ENCODE measurements at regions not wholly inside any gene's neighbourhood (a gene's known extent, or its start where the extent isn't known, plus 50 kb on each side); places are given as distances from the start of the nearest gene placed in this dataset.

- H3K4me1 Mint-ChIP-seq, result peaks cover 0 to 8% (median 0%) of the 10 kb centered on the region in 7 donors
- Histone ChIP-seq H3K9me3 (ENCODE audit: control insufficient read depth in 2 of 3, low read length in 3 of 3) (no peaks in the 10 kb centered on the region), H3K36me3 (ENCODE audit: control insufficient read depth in 2 of 3, insufficient read depth in 3 of 3, low read length in 3 of 3) (no peaks in the 10 kb centered on the region), H3K27me3 (ENCODE audit: control insufficient read depth in 2 of 2, insufficient read depth in 2 of 2, low read length in 2 of 2) (no peaks in the 10 kb centered on the region), H3K4me1 (ENCODE audit: control insufficient read depth in 2 of 2, insufficient read depth in 2 of 2, low read length in 2 of 2) (no peaks in the 10 kb centered on the region), H3K27ac (ENCODE audit: low read depth, low read length) (no peak overlapping the region), H3K4me3 (ENCODE audit: low read length) (no peak overlapping the region)
- no peak overlapping the region for H3K4me3 Mint-ChIP-seq
- DNase-seq, result no peak
- no peak overlapping the region for H3K27ac Mint-ChIP-seq
- intact Hi-C loops (cut with micrococcal nuclease), result no loop called here
- peaks cover 0 to 7% (median 0%) of the 10 kb centered on the region in 5 donors for H3K36me3 Mint-ChIP-seq
- POLR2A ChIA-PET, result no interaction called here
- no peak for ATAC-seq
- peaks cover 0 to 5% (median 0%) of the 10 kb centered on the region in 5 donors for H3K27me3 Mint-ChIP-seq
- peaks cover 0 to 14% (median 0%) of the 10 kb centered on the region in 11 donors for H3K9me3 Mint-ChIP-seq
- CTCF ChIA-PET, result no interaction called here
Observed at GRCh38 chr5:82525626-82526025, 247.5 kb upstream of the RPS23 start.

GRCh38 chr5:82523633-82524032 lies 245.5 kb upstream of the RPS23 start:
- H3K4me3 Mint-ChIP-seq, result no peak overlapping the region
- peaks cover 0 to 5% (median 0%) of the 10 kb centered on the region in 5 donors for H3K27me3 Mint-ChIP-seq
- intact Hi-C loops (cut with micrococcal nuclease), result no loop called here
- H3K36me3 Mint-ChIP-seq, result peaks cover 0 to 9% (median 0%) of the 10 kb centered on the region in 5 donors
- H3K27ac ChIP-seq (ENCODE audit: low read depth, low read length), result no peak overlapping the region
- H3K27ac Mint-ChIP-seq, result no peak overlapping the region
- no peaks in the 10 kb centered on the region for H3K27me3 ChIP-seq (ENCODE audit: control insufficient read depth in 2 of 2, insufficient read depth in 2 of 2, low read length in 2 of 2)
- POLR2A ChIA-PET, result no interaction called here
- no peak for ATAC-seq
- H3K36me3 ChIP-seq (ENCODE audit: control insufficient read depth in 2 of 3, insufficient read depth in 3 of 3, low read length in 3 of 3), result no peaks in the 10 kb centered on the region
- H3K4me1 Mint-ChIP-seq, result peaks cover 0 to 8% (median 0%) of the 10 kb centered on the region in 7 donors
- no peaks in the 10 kb centered on the region for H3K9me3 ChIP-seq (ENCODE audit: control insufficient read depth in 2 of 3, low read length in 3 of 3)
- CTCF ChIA-PET, result no interaction called here
- no peaks in the 10 kb centered on the region for H3K4me1 ChIP-seq (ENCODE audit: control insufficient read depth in 2 of 2, insufficient read depth in 2 of 2, low read length in 2 of 2)
- H3K9me3 Mint-ChIP-seq, result peaks cover 0 to 13% (median 0%) of the 10 kb centered on the region in 11 donors
- H3K4me3 ChIP-seq (ENCODE audit: low read length), result no peak overlapping the region
- no peak for DNase-seq

- peaks cover 0 to 4% (median 0%) of the 10 kb centered on the region in 5 donors for H3K36me3 Mint-ChIP-seq
- H3K4me3 Mint-ChIP-seq, result no peak overlapping the region
- H3K27ac ChIP-seq (ENCODE audit: low read depth, low read length), result no peak overlapping the region
- H3K27me3 Mint-ChIP-seq, result peaks cover 0 to 5% (median under 1%) of the 10 kb centered on the region in 5 donors
- POLR2A ChIA-PET, result no interaction called here
- no peaks in the 10 kb centered on the region for H3K36me3 ChIP-seq (ENCODE audit: control insufficient read depth in 2 of 3, insufficient read depth in 3 of 3, low read length in 3 of 3)
- no peaks in the 10 kb centered on the region for H3K27me3 ChIP-seq (ENCODE audit: control insufficient read depth in 2 of 2, insufficient read depth in 2 of 2, low read length in 2 of 2)
- DNase-seq (no peak), ATAC-seq (no peak)
- no peak overlapping the region for H3K4me3 ChIP-seq (ENCODE audit: low read length)
- H3K9me3 Mint-ChIP-seq, result peaks cover 0 to 8% (median 0%) of the 10 kb centered on the region in 11 donors
- H3K4me1 ChIP-seq (ENCODE audit: control insufficient read depth in 2 of 2, insufficient read depth in 2 of 2, low read length in 2 of 2), result no peaks in the 10 kb centered on the region
- H3K9me3 ChIP-seq (ENCODE audit: control insufficient read depth in 2 of 3, low read length in 3 of 3), result no peaks in the 10 kb centered on the region
- H3K27ac Mint-ChIP-seq, result no peak overlapping the region
- CTCF ChIA-PET, result interaction anchor here (0.6 kb wide), 1 partner anchor 174 kb away, joined by 3 read pairs; no protein-coding TSS in a partner anchor
- intact Hi-C loops (cut with micrococcal nuclease), result no loop called here
- H3K4me1 Mint-ChIP-seq, result peaks cover 0 to 8% (median 0%) of the 10 kb centered on the region in 7 donors
Observed at GRCh38 chr5:82522897-82523296, 244.7 kb upstream of the RPS23 start.

GRCh38 chr5:82521431-82522051 lies 243.4 kb upstream of the RPS23 start:
- H3K36me3 Mint-ChIP-seq, result peaks cover 0 to 4% (median 0%) of the 10 kb centered on the region in 5 donors
- CTCF ChIA-PET, result no interaction called here
- H3K36me3 ChIP-seq (ENCODE audit: control insufficient read depth in 2 of 3, insufficient read depth in 3 of 3, low read length in 3 of 3), result no peaks in the 10 kb centered on the region
- H3K4me3 ChIP-seq (ENCODE audit: low read length), result no peak overlapping the region
- POLR2A ChIA-PET, result no interaction called here
- no peak overlapping the region for H3K4me3 Mint-ChIP-seq
- no peaks in the 10 kb centered on the region for H3K4me1 ChIP-seq (ENCODE audit: control insufficient read depth in 2 of 2, insufficient read depth in 2 of 2, low read length in 2 of 2)
- DNase-seq (no peak), ATAC-seq (no peak)
- H3K27me3 ChIP-seq (ENCODE audit: control insufficient read depth in 2 of 2, insufficient read depth in 2 of 2, low read length in 2 of 2), result no peaks in the 10 kb centered on the region
- peaks cover 0 to 5% (median 2%) of the 10 kb centered on the region in 5 donors for H3K27me3 Mint-ChIP-seq
- intact Hi-C loops (cut with micrococcal nuclease), result no loop called here
- H3K4me1 Mint-ChIP-seq, result peaks cover 0 to 5% (median 0%) of the 10 kb centered on the region in 7 donors
- H3K27ac ChIP-seq (ENCODE audit: low read depth, low read length), result no peak overlapping the region
- peaks cover 0 to 8% (median 0%) of the 10 kb centered on the region in 11 donors for H3K9me3 Mint-ChIP-seq
- no peaks in the 10 kb centered on the region for H3K9me3 ChIP-seq (ENCODE audit: control insufficient read depth in 2 of 3, low read length in 3 of 3)
- H3K27ac Mint-ChIP-seq, result no peak overlapping the region

GRCh38 chr5:82519558-82519957 lies 241.4 kb upstream of the RPS23 start:
- no peaks in the 10 kb centered on the region for H3K9me3 ChIP-seq (ENCODE audit: control insufficient read depth in 2 of 3, low read length in 3 of 3)
- intact Hi-C loops (cut with micrococcal nuclease), result no loop called here
- H3K27me3 Mint-ChIP-seq, result peaks cover 0 to 5% (median 5%) of the 10 kb centered on the region in 5 donors
- no peaks in the 10 kb centered on the region for H3K4me1 ChIP-seq (ENCODE audit: control insufficient read depth in 2 of 2, insufficient read depth in 2 of 2, low read length in 2 of 2)
- no peak overlapping the region for H3K4me3 Mint-ChIP-seq
- H3K27ac ChIP-seq (ENCODE audit: low read depth, low read length), result no peak overlapping the region
- H3K4me3 ChIP-seq (ENCODE audit: low read length), result no peak overlapping the region
- DNase-seq, result no peak
- no peaks in the 10 kb centered on the region for H3K36me3 ChIP-seq (ENCODE audit: control insufficient read depth in 2 of 3, insufficient read depth in 3 of 3, low read length in 3 of 3)
- peaks cover 0 to 3% (median 0%) of the 10 kb centered on the region in 7 donors for H3K4me1 Mint-ChIP-seq
- ChIA-PET POLR2A (no interaction called here), CTCF (no interaction called here)
- H3K27ac Mint-ChIP-seq, result no peak overlapping the region
- peaks cover 0 to 2% (median 0%) of the 10 kb centered on the region in 5 donors for H3K36me3 Mint-ChIP-seq
- peaks cover 0 to 3% (median 0%) of the 10 kb centered on the region in 11 donors for H3K9me3 Mint-ChIP-seq
- no peak for ATAC-seq
- H3K27me3 ChIP-seq (ENCODE audit: control insufficient read depth in 2 of 2, insufficient read depth in 2 of 2, low read length in 2 of 2), result no peaks in the 10 kb centered on the region

GRCh38 chr5:82517544-82518075 lies 239.5 kb upstream of the RPS23 start:
- intact Hi-C loops (cut with micrococcal nuclease), result no loop called here
- Mint-ChIP-seq H3K9me3 (peaks cover 0 to 4% (median 0%) of the 10 kb centered on the region in 11 donors), H3K36me3 (peaks cover 0 to 2% (median 0%) of the 10 kb centered on the region in 5 donors), H3K27ac (no peak overlapping the region), H3K27me3 (peaks cover 0 to 5% (median 5%) of the 10 kb centered on the region in 5 donors), H3K4me3 (no peak overlapping the region), H3K4me1 (peaks cover 0 to 4% (median 0%) of the 10 kb centered on the region in 7 donors)
- no peak overlapping the region for H3K4me3 ChIP-seq (ENCODE audit: low read length)
- H3K36me3 ChIP-seq (ENCODE audit: control insufficient read depth in 2 of 3, insufficient read depth in 3 of 3, low read length in 3 of 3), result no peaks in the 10 kb centered on the region
- ChIA-PET POLR2A (no interaction called here), CTCF (no interaction called here)
- H3K4me1 ChIP-seq (ENCODE audit: control insufficient read depth in 2 of 2, insufficient read depth in 2 of 2, low read length in 2 of 2), result no peaks in the 10 kb centered on the region
- ATAC-seq (no peak), DNase-seq (no peak)
- no peaks in the 10 kb centered on the region for H3K9me3 ChIP-seq (ENCODE audit: control insufficient read depth in 2 of 3, low read length in 3 of 3)
- no peak overlapping the region for H3K27ac ChIP-seq (ENCODE audit: low read depth, low read length)
- no peaks in the 10 kb centered on the region for H3K27me3 ChIP-seq (ENCODE audit: control insufficient read depth in 2 of 2, insufficient read depth in 2 of 2, low read length in 2 of 2)

GRCh38 chr5:82513738-82514137 lies 235.6 kb upstream of the RPS23 start:
- no peaks in the 10 kb centered on the region for H3K9me3 ChIP-seq (ENCODE audit: control insufficient read depth in 2 of 3, low read length in 3 of 3)
- Mint-ChIP-seq H3K4me1 (peaks cover 0 to 10% (median 6%) of the 10 kb centered on the region in 7 donors), H3K36me3 (peaks cover 0 to 2% (median under 1%) of the 10 kb centered on the region in 5 donors), H3K27me3 (peaks cover 0 to 5% (median 1%) of the 10 kb centered on the region in 5 donors), H3K4me3 (no peak overlapping the region), H3K9me3 (peaks cover 0 to 3% (median 1%) of the 10 kb centered on the region in 11 donors), H3K27ac (no peak overlapping the region)
- intact Hi-C loops (cut with micrococcal nuclease), result no loop called here
- H3K27ac ChIP-seq (ENCODE audit: low read depth, low read length), result no peak overlapping the region
- ChIA-PET POLR2A (no interaction called here), CTCF (no interaction called here)
- H3K36me3 ChIP-seq (ENCODE audit: control insufficient read depth in 2 of 3, insufficient read depth in 3 of 3, low read length in 3 of 3), result no peaks in the 10 kb centered on the region
- no peaks in the 10 kb centered on the region for H3K4me1 ChIP-seq (ENCODE audit: control insufficient read depth in 2 of 2, insufficient read depth in 2 of 2, low read length in 2 of 2)
- H3K4me3 ChIP-seq (ENCODE audit: low read length), result no peak overlapping the region
- ATAC-seq (no peak), DNase-seq (no peak)
- no peaks in the 10 kb centered on the region for H3K27me3 ChIP-seq (ENCODE audit: control insufficient read depth in 2 of 2, insufficient read depth in 2 of 2, low read length in 2 of 2)
